GF-D8 (cell line): ENCODE measurements at regions not wholly inside any gene's neighbourhood (a gene's known extent, or its start where the extent isn't known, plus 50 kb on each side); places are given as distances from the start of the nearest gene placed in this dataset.
A peak's percentile ranks its signal among the peaks of the same experiment; 100 is the strongest.

Experiments
- DNase-seq: peaks from one replicate; lab custom pipeline; 2025; lab: John Stamatoyannopoulos, UW

DNA sequence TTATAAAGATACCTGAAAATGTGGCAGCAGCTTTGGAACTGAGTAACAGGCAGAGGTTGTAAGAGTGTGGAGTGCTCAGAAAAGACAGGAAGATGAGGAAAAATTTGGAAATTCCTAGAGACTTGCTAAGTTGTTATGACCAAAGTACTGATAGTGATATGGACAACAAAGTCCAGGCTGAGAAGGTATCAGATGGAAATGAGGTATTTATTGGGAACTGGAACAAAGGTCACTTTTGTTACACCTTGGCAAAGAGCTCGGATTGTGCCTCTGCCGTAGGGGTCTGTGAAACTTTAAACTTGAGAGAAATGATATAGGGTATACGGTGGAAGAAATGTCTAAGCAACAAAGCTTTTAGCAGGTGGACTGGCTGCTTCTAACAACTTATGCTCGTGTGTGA, 419.9 kb downstream of the PCDH17 start:
- no peak for DNase-seq

DNA sequence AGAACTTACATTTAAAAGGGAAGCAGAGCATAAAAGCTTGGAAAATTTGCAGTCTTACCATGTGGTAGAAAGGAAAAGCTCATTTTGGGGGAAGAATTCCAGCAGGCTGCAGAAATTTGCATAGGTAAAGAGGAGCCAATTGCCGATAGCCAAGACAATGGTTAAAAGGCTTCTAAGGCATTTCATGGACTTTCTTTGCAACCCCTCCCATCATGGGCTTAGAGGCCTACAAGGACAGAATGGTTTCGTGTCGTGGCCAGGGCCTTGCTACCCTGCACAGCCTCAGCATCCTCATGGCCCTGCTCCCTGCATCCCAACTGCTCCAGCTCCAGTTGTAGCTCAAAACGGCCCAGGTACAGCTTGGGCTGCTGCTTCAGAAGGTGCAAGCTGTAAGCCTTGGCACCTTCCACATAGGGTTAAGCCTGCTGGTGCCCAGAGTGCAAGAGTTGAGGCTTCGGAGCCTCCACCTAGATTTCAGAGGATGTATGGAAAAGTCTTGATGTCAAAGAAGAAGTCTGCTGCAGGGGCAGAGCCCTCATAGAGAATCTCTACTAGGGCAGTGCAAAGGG, 420.3 kb downstream of the PCDH17 start:
- DNase-seq: no peak

DNA sequence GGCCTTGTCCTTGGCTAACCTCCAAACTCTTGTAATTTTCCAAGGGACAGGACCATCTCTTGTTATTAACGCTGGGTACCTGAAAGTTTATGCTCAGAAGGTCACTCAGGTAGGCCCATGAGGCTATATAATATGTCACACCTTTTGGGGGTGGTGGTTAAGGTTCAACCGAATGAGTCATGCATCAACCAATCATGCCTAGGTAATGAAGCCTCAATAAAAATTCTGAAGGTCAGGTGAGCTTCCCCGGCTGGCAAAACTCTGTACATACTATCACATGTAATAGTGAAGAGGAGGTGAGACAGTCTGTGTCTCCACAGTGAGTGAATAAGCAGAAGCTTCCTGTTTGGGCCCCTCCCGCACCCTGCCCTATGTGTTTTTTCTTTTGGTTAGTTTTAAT, 424.9 kb downstream of the PCDH17 start:
- DNase-seq: no peak

DNA sequence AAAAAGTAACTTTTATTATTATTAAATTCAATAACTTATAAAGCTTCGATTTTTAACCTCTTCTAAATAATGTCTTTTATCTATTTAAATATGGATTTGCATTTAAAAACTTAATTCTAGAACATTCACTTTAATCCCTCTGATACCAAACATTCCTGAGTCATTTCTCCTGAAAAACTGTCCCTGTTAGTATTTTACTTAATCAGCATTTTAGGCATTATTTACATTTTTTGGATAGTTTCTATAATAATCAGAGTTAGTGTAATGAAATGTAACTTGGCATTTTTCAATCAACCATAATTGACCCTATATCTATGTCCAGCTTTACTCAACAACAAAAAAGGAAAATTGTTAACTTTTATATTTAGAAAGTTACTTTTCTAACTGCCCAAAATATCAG, 428.1 kb downstream of the PCDH17 start:
- no peak for DNase-seq

DNA sequence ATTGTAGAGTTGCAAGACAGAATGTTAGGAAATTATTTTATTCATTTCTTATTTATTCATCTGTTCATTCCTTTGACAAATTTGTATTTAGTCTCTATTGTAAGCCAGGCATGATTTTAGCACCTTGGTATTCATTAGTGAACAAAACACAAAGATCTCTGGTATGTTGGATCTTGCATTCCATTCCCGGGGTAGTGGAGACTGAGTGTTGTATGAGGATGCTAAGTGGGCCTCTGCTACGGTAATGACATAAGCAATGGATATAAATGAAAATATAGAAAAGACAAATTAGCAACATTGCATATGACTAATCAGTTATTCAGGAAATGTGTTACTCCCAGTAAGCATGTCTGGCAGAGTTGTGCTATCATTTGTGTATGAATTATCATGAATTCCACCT, 449.3 kb downstream of the PCDH17 start:
- DNase-seq: no peak

DNA sequence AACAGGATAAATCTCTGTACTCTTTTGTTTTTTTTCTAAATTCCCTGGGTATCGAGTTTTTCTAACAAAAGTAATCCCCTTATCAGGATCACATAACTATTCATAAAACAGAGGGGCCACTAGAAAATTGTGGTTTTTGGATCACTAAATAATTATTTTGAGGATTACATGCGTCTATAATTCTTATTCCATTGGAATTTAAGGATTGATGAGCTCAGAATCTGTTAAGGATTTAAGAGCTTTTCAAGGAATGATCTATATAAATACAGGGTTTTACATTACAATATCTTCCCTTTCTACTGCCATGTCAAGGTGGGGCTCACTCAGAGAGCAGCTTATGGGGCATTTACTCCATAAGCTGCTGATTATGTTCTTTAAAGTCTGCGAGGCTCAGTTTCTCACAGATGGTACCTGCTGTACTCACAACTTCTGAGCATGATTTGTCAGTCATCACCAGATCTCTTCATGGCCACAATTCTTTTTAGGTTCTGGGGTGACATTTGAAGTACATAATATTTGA, 449.8 kb downstream of the PCDH17 start:
- DNase-seq: no peak

DNA sequence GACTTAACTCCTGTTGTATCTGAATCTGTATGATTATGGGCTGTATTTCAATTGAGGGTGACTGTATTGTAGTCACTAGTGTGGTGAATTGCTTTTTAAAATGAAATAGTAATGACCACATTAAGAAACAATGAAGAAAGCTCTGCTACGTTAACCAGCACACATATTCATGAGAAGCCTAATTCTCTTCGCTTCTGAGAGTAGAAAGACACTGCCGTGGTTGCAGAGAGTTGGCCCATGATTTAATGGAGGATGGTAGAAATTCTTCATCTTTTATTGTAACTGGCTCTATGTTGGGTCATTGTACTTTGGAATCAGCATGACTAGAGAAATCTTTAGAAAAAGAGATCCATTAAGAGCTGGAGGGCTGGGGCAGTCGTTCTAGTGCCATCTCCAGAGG, 451.5 kb downstream of the PCDH17 start:
- no peak for DNase-seq

DNA sequence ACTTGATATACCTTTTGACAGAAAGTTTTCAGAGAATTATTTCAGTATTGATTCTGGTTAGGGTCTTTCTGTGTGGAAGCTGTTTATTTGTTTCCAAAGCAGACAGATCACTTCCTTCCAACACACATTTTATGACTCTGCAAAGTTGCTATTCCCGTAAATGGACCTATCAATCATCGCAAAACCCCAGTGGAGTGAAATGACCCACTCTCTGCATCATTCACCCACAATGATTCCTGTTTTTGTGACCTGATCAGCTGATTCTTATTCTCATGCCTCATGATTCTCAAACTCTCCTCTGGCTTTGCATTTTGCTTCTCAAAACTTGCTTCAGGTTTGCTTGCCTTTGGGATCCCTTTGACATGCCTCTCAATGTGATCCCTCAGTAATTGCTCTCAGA, 453.7 kb downstream of the PCDH17 start:
- no peak for DNase-seq

DNA sequence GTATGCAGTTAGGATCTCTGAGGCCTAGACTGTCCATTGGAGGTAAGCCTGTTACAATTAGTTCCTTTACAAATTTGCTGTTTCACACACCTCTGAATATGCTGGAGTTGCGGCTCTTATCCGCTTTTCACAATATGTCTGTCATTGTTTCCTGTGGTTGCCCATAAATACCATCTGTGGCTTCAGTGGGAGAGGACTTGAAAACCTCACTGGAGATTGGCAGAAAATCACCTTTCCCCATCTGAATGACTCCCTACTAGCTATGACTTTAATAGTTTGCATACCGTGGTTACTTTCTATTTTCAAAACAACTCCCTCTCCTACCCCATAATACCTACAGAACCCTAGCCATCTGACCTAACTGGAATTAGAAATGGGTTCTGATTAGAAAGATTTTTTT, 454.3 kb downstream of the PCDH17 start:
- DNase-seq: peak; percentile 82

DNA sequence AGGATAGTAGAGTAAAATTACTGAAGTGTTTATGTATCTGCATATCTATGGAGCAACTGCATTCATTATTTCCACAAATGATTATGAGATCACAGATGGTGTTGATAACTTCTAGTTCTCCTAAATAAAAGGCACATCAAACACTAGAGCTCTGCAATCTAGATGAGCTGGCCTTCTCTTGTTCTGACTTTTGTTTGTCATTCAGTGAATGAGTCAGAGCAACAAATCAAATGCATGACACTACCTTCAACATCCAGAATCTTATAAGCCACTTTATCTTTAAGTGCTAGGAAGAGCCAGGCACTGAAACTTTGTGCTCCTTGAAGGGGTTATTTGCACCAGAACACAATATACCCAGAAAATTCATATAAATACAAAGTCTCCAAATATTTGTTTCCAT, 456.0 kb downstream of the PCDH17 start:
- DNase-seq: no peak

DNA sequence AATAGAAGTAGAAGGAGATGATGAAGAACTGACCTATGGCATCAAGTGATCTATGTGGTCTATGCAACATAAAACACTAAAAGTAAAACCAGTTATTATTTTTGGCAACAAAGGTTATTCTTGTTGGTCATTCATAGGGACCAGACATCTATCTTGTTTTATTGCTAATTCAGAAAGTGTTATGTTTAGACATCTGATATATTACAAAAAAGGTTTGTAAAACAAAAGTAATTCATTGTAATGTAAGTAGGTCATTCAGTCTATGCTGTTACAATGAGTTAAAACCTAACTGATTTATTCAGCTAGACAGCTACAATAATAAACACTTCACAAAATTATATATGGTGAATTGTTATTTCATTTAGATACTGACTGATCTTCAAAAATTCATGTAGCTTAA, 461.9 kb downstream of the PCDH17 start:
- no peak for DNase-seq

DNA sequence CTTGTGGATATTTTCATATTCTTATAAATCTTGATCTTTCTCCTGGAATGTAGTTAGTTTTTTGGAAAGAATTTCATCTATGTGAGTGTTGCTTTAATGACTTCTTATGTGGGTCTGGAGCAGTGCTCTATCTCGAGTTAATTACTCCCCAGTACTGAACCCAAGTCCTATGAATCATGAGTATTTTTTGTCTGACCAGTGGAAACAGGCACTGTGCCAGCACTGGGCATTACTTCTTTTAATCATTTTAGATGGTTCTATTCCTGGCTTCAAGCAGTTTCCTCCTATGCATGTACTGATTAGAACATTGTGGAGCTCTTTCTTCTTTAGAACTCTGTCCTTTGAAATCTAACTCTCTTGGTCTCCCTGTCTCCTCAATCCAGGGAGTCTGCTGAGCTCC, 466.3 kb downstream of the PCDH17 start:
- no peak for DNase-seq

DNA sequence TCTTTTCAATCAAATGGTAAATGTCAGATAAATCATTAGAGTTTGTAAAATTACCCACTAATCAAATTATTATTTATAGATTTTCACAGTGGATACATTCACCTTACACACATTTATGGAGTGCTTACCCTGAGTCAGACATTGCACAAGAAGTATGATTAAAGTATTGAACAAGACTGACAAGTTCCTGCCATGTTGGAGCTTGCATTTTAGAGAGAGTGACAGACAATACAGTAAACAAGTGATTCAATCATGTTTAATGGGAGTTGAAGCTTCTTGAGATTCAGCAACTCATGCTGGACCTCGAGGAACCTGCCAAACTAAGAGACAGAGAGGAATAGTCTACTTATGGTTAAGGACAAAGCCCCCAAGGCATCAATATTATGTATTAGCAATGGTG, 487.8 kb downstream of the PCDH17 start:
- DNase-seq: no peak

DNA sequence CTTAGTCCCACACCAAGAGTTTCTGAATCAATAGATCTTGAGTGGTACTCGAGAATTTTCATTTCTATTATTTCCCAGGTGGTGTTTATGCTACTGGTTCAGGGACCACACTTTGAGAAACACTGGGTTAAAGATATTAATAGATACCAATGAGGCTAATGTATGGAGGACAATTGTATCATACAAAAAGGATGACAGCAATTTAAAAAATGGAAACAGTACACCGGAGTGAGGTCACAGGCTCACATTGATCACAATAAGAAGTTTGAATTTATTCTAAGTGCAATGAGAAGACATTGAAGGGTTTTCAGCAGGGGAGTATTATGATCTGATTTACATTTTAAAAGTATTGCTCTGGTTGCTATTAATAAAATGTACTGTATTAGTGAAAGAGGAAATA, 488.3 kb downstream of the PCDH17 start:
- no peak for DNase-seq

DNA sequence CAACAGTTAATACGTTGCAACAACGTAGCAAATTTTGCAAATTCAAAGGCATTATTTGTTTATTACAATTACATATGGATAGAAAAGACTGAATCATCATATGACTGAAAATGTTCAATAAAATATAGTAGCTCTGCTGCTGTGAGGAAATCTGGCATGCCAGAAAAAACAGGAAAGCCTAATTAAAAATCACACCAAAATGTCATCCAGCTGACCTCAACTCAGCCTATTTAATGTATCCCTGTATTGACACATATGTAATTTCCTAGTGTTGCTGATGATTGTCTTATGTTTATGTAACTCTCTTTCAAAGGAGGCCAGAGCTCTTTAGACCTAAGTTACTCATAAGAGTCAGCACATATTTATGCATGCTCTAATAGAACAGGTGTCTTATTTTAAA, 495.0 kb downstream of the PCDH17 start:
- DNase-seq: no peak

DNA sequence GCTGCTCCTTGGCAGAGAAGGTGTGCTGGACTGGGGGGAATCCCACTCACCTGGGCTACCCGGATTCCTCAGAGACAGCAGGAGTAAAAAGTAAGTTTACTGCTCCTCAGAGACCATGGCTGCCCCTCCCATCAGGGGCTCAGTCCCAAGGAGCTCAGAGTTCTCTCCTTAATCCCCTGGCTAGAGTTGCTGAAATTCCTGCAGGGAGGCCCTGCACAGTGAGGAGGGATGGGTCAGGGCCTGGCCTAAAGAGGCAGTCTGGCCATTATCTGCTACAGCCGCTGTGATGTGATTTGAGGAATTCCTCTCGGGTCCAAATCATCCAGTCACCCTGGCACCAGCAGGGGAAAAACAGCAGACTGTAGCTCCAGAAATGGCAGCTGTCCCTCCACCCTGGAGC, 502.5 kb downstream of the PCDH17 start:
- no peak for DNase-seq

DNA sequence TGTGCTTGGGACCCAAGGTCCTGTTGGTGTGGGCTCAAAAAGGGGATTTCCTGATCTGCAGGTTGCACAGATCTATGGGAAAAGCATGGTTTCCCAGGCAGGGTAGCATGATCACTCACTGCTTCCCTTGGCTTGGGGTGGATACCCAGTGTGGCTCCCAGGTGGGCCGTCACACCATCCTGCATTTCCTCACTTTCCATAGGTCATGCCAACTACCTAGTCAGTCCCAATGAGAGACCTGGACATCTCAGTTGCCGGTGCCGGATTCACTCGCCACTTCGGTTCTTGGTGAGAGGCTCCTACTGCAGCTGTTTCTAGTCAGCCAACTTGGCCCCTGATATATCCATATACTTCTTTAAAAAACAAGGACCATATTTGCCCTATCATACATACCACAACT, 503.0 kb downstream of the PCDH17 start:
- DNase-seq: no peak

DNA sequence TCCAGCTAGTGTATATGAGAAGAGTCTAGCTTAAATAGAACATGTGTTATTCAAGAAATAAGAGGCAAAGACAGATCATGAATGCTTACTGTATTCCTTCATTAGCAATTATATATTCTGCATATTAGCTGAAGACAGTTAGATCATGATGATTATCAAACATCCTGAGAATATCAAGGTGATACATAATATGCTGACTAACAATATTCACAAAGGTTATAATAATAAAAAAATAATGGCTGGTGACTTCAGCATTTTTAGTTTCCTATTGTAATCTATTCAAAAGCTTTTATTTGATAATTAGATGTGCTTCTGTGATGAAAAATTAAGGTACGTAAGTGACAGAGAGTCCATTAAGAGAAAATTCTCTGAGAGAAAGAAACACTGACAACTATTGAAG, 511.4 kb downstream of the PCDH17 start:
- DNase-seq: no peak

DNA sequence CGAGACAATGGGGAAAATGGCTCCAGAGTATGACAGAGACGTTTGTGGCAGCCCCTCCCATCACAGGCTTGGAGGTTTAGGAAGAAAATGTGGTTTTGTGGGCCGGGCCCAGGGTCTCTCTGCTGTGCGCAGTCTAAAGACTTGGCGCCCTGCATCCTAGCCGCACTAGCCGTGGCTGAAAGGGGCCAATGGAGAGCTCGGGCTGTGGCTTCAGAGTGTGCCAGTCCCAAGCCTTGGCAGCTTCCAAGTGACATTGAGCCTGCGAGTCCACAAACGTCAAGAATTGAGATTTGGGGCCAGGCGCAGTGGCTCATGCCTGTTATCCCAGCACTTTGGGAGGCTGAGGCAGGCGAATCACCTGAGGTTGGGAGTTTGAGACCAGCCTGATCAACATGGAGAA, 513.1 kb downstream of the PCDH17 start:
- no peak for DNase-seq

DNA sequence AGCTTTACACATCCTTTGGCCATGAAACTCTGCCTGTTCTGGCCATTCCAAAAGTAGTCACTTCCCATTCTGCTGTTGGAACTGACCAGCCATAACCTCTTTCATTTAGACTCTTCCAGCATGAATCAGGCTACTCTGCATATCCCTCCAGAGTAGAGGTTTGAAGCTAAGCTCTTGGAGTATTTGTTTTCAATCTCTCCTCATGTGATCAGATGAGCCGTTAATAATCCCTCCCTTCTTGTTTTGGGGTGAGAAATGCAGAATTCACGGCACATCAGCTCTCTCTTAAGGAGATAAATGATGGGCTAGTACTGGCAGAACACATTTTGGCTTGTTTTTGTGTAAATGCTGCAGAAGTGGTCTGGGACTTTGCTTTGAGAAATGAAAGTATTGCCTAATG, 519.9 kb downstream of the PCDH17 start:
- DNase-seq: no peak

DNA sequence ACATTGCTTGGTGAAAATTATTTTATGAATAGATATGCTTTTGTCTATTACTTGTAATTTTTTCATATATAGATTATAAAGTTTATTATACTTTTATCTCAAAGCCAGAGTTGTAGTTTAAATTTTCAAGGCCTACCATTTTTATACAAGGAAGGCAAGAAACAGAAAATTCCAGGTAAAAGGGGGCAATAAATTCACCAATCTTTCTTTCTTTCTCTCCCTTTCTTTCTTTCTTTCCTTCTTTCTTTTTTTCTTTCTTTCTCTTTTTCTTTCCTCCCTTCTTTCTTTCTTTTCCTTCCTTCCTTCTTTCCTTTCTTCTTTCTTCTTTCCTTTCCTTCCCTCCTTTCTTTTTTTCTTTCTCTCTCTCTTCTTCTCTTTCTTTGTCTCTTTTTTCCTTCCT, 529.4 kb downstream of the PCDH17 start:
- DNase-seq: no peak

DNA sequence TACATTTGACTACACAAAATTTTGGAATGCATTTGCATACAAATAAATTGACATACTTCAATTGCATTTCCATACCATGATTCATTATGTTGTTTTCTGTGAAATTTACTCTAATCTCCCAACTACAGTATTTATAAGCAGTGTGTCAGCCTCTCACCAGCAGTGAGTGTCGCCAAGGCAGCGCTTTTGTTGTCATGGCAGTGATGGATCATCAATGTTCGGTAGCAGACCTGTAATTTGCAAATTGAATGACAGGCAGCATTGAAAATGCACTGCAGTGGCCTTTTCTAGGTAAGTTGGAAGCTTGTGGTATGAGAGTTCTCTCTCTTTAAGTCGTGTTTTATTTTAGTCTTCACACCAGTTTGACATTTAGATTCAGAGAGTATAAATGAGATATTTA, 534.1 kb downstream of the PCDH17 start:
- no peak for DNase-seq

DNA sequence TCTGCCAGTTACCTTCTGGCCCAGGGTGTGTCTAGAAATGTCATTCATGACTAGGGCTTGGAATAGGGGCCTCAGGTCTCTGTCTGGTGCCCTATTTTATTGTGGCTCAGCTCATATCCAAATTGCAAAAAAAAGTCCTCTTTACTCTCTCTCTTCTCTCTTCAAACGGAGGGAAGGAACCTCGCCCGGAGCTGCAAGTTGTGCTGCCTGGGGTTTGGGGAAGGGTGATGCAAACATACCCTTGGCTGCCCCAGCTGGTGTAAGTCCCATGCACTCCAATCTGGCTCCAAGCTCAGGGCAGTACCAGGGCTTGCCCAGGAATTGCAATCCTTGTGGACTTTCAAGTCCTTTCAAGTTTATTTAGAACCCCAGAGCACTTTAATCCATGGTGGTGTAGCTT, 549.6 kb downstream of the PCDH17 start:
- DNase-seq: no peak

DNA sequence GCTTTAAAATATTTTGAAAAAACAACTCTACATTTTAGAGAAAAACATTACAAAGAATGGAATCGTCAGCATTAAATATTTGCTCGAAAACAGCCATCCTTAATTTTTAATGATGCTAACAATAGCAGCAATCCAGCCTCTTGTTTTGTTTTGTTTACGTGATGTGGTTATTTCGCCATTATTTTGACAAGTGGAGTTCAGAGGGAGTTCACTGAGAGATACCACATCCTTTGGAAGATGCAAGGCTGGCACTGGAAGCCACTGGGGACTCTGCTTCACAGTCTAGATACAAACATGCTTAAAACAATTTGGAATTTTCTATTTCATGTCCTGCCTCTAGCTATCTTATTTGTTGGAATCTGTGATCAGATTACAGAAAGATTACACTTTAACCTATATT, 556.3 kb downstream of the PCDH17 start:
- no peak for DNase-seq

DNA sequence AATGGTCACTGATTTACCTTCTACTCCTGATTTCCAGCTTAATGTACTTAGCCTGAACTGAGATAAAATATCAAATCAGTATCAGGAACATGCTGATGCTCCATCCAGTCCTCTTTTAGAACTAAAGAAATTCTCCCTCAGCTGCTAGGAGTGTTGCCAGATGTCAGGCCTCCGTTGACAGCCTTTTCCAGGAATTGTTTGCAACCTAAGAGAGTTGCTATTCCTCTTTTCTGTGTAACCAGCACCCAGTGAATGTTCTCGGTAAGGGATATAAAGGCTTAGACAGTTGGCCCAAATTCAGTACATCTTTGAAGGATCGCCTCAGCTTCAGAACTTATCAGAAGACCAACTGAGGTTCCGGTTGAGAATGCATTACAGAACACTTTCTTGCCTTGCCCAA, 559.0 kb downstream of the PCDH17 start:
- DNase-seq: no peak
